ENCODE measurements at regions not wholly inside any gene's neighbourhood (a gene's known extent, or its start where the extent isn't known, plus 50 kb on each side); places are given as distances from the start of the nearest gene placed in this dataset.

DNA sequence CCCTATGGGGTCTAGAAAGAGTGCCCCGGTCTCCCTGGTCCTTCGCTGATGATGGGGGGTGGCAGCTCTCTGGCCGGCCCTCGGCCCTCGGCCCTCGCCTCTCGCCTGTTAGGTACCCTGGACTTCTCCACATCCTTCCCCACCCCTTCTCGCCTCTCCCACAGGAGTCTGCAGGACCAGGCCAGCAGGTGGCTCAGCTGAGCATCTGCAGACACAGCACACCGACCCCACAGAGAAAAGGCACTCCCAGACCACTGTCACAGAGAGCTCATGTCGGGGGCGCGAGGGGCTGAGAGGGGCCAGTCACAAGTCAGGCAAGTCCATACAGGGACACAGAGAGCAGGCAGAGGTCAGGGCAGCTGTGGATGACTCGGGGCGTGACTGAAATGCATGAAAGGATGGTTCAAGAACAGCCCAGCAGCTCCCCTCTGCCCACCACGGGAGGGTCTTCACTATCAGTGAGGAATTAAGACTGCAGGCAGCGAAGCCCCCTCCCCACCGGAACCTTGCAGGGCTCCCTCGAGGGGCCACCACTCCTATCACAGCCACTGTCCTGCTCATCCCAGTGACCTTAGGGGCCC is 181.7 kb upstream of the NSMCE3 start:
- H3K79me2 ChIP-seq (ENCODE audit: control insufficient read depth, insufficient read depth, low read length) = no peaks in the 10 kb centered on the region
- H3K9ac ChIP-seq (replicated peaks; ENCODE audit: extremely low read depth, insufficient read depth, low read length) = no peak overlapping the region
- CTCF ChIA-PET = no interaction called here
- no peak overlapping the region for H2AFZ ChIP-seq (ENCODE audit: low read depth, low read length)
- no peak for TF ChIP-seq JUN (IDR thresholded peaks at IDR 0.05; ENCODE audit: borderline replicate concordance, insufficient read depth, insufficient read length, low read depth)
- TF ChIP-seq, protein P1, sequence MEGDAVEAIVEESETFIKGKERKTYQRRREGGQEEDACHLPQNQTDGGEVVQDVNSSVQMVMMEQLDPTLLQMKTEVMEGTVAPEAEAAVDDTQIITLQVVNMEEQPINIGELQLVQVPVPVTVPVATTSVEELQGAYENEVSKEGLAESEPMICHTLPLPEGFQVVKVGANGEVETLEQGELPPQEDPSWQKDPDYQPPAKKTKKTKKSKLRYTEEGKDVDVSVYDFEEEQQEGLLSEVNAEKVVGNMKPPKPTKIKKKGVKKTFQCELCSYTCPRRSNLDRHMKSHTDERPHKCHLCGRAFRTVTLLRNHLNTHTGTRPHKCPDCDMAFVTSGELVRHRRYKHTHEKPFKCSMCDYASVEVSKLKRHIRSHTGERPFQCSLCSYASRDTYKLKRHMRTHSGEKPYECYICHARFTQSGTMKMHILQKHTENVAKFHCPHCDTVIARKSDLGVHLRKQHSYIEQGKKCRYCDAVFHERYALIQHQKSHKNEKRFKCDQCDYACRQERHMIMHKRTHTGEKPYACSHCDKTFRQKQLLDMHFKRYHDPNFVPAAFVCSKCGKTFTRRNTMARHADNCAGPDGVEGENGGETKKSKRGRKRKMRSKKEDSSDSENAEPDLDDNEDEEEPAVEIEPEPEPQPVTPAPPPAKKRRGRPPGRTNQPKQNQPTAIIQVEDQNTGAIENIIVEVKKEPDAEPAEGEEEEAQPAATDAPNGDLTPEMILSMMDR (IDR thresholded peaks at IDR 0.05; ENCODE audit: extremely low read depth in 1 of 2, insufficient read depth in 1 of 2, low read depth in 1 of 2, low read length in 2 of 2) = peak in 1 of 2 donors; percentile 8
- no peak overlapping the region for H3K27ac ChIP-seq (ENCODE audit: insufficient read depth, low read depth, low read length)
- intact Hi-C loops (cut with micrococcal nuclease) (no loop called here), dilution Hi-C loops (cut with MboI; ENCODE audit: extremely low pct_ligation_motif_present, low sequenced_read_pairs) (no loop called here)
- H3K9me1 ChIP-seq (replicated peaks; ENCODE audit: control insufficient read depth, extremely low read depth, insufficient read depth, low read length) = no peaks in the 10 kb centered on the region
- no peaks in the 10 kb centered on the region for H3K36me3 ChIP-seq (ENCODE audit: control insufficient read depth in 2 of 2, extremely low read depth in 1 of 2, insufficient read depth in 2 of 2, low read length in 2 of 2)
- no peak overlapping the region for H3K4me3 ChIP-seq (replicated peaks in 1 of 3; ENCODE audit: insufficient read depth in 1 of 3, low read depth in 1 of 3, low read length in 3 of 3)
- peaks cover 17% of the 10 kb centered on the region for H3K4me1 ChIP-seq (ENCODE audit: control insufficient read depth, extremely low read depth, insufficient read depth, low read length)
- no peak overlapping the region for H3K4me2 ChIP-seq (ENCODE audit: insufficient read depth, low read length)
- FAIRE-seq (no peak), DNase-seq (ENCODE audit: low read depth, low spot score) (no peak)
- H4K20me1 ChIP-seq (replicated peaks; ENCODE audit: control insufficient read depth, extremely low read depth, insufficient read depth, low read length) = no peaks in the 10 kb centered on the region
- H3K27me3 ChIP-seq (ENCODE audit: control insufficient read depth in 2 of 2, insufficient read depth in 2 of 2, low read length in 2 of 2) = no peaks in the 10 kb centered on the region
- BruUV-seq (replicated peaks) = no TSS peak
- POLR2A ChIA-PET = no interaction called here
- no peaks in the 10 kb centered on the region for H3K9me3 ChIP-seq (replicated peaks; ENCODE audit: control insufficient read depth, insufficient read depth, low read length)

DNA sequence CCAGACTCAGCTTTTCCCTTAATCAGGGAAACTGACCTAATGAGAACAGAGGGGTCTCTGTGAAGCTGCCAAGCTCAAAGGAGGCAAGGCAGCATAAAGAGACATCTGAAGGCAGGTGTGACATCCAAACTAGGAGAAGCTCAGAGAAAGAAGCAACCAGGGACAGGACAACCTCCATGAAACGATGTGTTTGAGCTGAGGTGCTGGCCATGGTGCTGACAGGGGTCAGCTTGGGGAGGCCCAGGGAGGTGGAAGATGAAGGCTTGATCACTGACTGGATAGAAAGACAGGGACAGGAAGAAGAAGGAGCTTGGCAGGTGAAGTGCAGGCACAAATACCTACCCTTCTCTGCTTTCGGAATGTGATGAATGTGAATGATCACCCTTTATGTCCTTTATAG is 179.5 kb upstream of the NSMCE3 start:
- Histone ChIP-seq H3K9me1 (replicated peaks; ENCODE audit: control insufficient read depth, extremely low read depth, insufficient read depth, low read length) (no peaks in the 10 kb centered on the region), H3K9ac (replicated peaks; ENCODE audit: extremely low read depth, insufficient read depth, low read length) (no peak overlapping the region), H3K4me2 (ENCODE audit: insufficient read depth, low read length) (no peak overlapping the region), H3K27me3 (ENCODE audit: control insufficient read depth in 2 of 2, insufficient read depth in 2 of 2, low read length in 2 of 2) (no peaks in the 10 kb centered on the region), H2AFZ (ENCODE audit: low read depth, low read length) (no peak overlapping the region), H3K9me3 (replicated peaks; ENCODE audit: control insufficient read depth, insufficient read depth, low read length) (no peaks in the 10 kb centered on the region), H3K79me2 (ENCODE audit: control insufficient read depth, insufficient read depth, low read length) (no peaks in the 10 kb centered on the region), H3K4me1 (ENCODE audit: control insufficient read depth, extremely low read depth, insufficient read depth, low read length) (peaks cover 17% of the 10 kb centered on the region), H3K36me3 (ENCODE audit: control insufficient read depth in 2 of 2, extremely low read depth in 1 of 2, insufficient read depth in 2 of 2, low read length in 2 of 2) (no peaks in the 10 kb centered on the region), H4K20me1 (replicated peaks; ENCODE audit: control insufficient read depth, extremely low read depth, insufficient read depth, low read length) (no peaks in the 10 kb centered on the region), H3K4me3 (replicated peaks in 1 of 3; ENCODE audit: insufficient read depth in 1 of 3, low read depth in 1 of 3, low read length in 3 of 3) (no peak overlapping the region), H3K27ac (ENCODE audit: insufficient read depth, low read depth, low read length) (no peak overlapping the region)
- POLR2A ChIA-PET = no interaction called here
- no TSS peak for BruUV-seq (replicated peaks)
- intact Hi-C loops (cut with micrococcal nuclease) (no loop called here), dilution Hi-C loops (cut with MboI; ENCODE audit: extremely low pct_ligation_motif_present, low sequenced_read_pairs) (no loop called here)
- CTCF ChIA-PET = interaction anchor here (0.5 kb wide), 1 partner anchor 87 kb away, joined by 3 read pairs; no protein-coding TSS in a partner anchor
- FAIRE-seq = no peak
- TF ChIP-seq, protein P2, sequence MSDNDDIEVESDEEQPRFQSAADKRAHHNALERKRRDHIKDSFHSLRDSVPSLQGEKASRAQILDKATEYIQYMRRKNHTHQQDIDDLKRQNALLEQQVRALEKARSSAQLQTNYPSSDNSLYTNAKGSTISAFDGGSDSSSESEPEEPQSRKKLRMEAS (IDR thresholded peaks at IDR 0.05; ENCODE audit: insufficient read depth, insufficient read length) = no peak
- no peak for DNase-seq (ENCODE audit: low read depth, low spot score)
